Left cardiac atrium (tissue), 4 donors: ENCODE measurements at regions not wholly inside any gene's neighbourhood (a gene's known extent, or its start where the extent isn't known, plus 50 kb on each side); places are given as distances from the start of the nearest gene placed in this dataset.
A peak's percentile ranks its signal among the peaks of the same experiment; 100 is the strongest.
"Not testable (repeated sequence)": the region's sequence is repeated elsewhere in the genome, so short reads cannot be mapped to it uniquely, and the experiment has no call there.

Experiments
- ATAC-seq, 2 donors: fragments of 200-7000 bp; cut with Tn5 transposase; one replicate each; pipeline ENCODE4 v1.9.1; 2020; ENCODE audit warnings: mild to moderate bottlenecking in 2 of 2, moderate library complexity in 2 of 2
- DNase-seq: peaks from one replicate; pipeline ENCODE4 v3.0.0-alpha.2; 2020
- intact Hi-C, 2 donors: fragments of 100-400 bp; cut with DNase I; formaldehyde crosslinking; loops; one replicate each; pipeline versions ENCODE4 v1.14.1 to v1.15.1; 2022 to 2023
- donor health status: DM: no; HTN: yes; CAD: no.
- donor health status: DM: no; HTN: yes; CAD: no; lungs with severe emphysema.
- donor health status: DM: yes; HTN: yes; CAD: no.
- donor health status: Dilated cardiomyopathy.

GRCh38 chr10:33103863-33104379 is 145.9 kb upstream of the ITGB1 start:
- no peak for DNase-seq
- no peak for ATAC-seq
- intact Hi-C loops, result no loop called here

GRCh38 chr10:33102071-33102470 is 144.0 kb upstream of the ITGB1 start:
- DNase-seq (no peak), ATAC-seq (no peak)
- intact Hi-C loops, result no loop called here

GRCh38 chr10:33101392-33101787 is 143.4 kb upstream of the ITGB1 start:
- intact Hi-C loops, result no loop called here
- ATAC-seq (no peak), DNase-seq (no peak)

DNA sequence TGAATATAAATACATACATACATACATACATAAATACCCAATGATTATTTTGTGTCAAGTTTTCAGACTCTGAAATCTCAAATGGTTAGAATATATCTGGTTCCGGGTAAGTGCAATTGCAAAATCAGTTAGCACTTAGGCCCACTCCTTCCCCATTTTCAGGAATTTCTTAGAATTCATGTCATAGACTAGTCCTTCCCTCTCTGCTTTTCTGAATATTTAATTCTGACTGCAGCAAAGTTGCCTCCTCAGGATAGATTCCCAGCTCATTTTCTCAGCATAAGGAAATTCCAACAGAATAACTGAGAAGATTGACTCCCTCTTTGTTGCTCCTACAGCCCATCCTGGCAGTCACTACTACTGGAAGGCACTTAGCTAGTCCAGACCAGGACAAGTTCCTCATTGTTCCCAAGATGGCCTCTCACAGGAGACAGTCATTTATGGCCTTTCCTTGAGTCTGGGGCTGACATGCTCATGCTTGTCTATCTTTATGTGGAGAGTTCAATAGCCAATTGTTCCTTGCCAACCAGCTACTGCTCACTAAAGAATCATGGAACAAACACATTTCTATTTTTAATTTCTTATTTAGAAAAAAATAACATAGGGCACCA is 142.9 kb upstream of the ITGB1 start:
- intact Hi-C loops, result no loop called here
- ATAC-seq, result no peak
- no peak for DNase-seq

- intact Hi-C loops, result no loop called here
- ATAC-seq, result no peak
- DNase-seq, result no peak
These were observed 141.7 kb upstream of the ITGB1 start for GRCh38 chr10:33099748-33100147.

- DNase-seq (no peak), ATAC-seq (no peak)
- intact Hi-C loops, result no loop called here
These were observed 141.1 kb upstream of the ITGB1 start for GRCh38 chr10:33098951-33099663.

GRCh38 chr10:33095867-33096815 is 138.1 kb upstream of the ITGB1 start:
- ATAC-seq (no peak), DNase-seq (no peak)
- intact Hi-C loops, result no loop called here

DNA sequence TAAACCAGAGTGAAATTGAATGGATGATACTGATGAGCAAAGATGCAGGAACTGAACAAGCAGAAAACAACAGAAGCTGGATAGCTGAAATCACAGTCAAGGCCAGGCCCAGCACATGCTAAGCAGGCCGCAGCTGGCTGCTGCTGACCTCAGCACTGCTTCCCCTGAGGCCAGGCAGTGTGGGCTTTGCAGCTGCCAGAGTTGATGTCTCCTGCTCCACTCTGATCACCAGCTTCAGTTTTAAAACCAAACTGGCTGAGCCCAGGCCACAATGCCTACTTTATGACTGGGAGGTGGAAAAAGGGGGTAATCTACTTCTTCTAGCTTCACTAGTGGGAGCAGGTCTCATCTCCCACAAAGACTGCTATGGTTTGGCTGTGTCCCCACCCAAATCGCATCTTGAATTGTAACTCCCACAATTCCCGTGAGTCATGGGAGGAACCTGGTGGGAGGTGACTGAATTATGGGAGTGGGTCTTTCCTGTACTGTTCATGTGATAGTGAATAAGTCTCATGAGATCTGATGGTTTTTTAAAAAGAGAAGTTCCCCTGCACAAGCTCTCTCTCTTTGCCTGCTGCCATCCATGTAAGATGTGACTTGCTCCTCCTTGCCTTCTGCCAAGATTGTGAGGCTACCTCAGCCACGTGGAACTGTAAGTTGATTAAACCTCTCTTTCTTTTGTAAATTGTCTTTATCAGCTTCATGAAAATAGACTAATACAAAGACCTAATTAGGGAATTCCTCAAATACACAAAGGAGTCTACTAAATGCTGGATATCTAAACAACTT is 136.4 kb upstream of the ITGB1 start:
- intact Hi-C loops, result no loop called here
- ATAC-seq, result peak in 1 of 2 donors; percentile 77
- no peak for DNase-seq

DNA sequence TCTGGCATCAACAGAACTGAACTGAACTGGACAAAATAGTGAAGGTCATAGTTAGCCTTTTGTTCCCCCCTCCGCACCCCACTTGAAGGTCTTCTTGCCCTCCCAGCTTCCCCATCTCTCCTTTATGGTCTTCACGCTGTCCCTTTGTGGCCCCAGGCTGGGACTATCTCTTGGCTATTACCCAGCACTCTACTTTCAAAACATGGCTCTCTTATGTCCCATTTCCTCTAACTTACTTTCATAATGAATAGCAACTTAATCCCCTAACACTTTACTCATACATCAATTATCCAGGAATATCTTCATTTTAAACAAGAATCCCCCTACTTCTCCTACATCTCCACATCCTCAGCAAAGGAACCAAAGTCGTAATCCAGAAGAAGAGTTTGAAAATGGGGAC is 135.3 kb upstream of the ITGB1 start:
- DNase-seq, result no peak
- no peak for ATAC-seq
- intact Hi-C loops, result no loop called here

- no peak for ATAC-seq
- no peak for DNase-seq
- intact Hi-C loops, result no loop called here
These were observed 134.6 kb upstream of the ITGB1 start for GRCh38 chr10:33092596-33092995.

DNA sequence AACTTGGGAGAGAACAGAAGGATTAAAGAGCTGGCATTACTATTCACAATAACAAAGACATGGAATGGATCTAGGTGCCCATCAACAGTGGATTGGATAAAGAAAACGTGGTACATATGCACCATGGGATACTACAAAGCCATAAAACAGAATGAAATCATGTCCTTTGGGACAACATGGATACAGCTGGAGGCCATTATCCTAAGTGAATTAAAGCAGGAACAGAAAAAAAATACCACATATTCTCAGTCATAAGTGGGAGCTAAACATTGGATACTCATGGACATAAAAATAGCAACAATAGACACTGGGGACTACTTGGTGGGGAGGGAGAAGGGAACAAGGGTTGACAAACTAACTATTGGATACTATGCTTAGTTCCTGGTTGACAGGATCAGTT is 133.2 kb upstream of the ITGB1 start:
- DNase-seq, result no peak
- no peak for ATAC-seq
- intact Hi-C loops, result no loop called here

DNA sequence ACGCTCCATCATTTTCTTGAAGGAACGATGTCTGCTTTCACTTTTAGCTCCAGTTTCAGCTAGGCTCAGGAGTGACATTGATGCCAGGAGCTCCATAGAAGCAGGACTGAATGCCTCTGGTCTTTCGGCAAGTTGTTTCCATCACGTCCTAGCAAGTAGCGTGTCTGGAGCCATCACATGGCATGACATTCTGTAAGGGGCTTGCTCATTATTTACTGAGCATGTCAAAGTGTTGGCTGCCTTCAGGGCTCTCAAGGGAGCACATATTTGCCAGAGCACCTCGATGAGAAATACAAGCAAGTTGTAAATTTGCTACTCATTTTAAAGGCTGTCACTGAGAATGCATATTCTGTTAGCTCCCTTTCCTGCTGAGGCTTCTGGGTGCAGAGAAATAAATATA is 131.0 kb upstream of the ITGB1 start:
- intact Hi-C loops, result no loop called here
- no peak for ATAC-seq
- no peak for DNase-seq

DNA sequence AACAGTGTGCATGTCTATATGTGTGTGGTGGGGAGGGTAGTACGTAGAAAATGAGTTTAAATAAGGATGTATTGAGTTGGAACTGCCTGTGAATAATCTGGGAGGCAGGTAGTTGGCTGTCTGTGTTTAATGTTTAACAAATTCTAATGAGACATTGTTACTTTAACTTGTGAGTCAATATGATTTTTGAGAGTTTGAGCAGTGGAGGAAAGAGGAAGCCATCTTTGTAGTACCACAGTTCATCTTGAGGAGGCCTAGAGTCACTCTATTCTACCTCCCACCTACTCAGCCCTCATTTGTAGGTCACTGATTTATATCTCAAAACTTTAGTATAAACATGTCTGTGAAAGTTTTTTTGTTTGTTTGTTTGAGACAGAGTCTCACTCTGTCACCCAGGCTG is 129.9 kb upstream of the ITGB1 start:
- no peak for DNase-seq
- intact Hi-C loops, result no loop called here
- no peak for ATAC-seq

DNA sequence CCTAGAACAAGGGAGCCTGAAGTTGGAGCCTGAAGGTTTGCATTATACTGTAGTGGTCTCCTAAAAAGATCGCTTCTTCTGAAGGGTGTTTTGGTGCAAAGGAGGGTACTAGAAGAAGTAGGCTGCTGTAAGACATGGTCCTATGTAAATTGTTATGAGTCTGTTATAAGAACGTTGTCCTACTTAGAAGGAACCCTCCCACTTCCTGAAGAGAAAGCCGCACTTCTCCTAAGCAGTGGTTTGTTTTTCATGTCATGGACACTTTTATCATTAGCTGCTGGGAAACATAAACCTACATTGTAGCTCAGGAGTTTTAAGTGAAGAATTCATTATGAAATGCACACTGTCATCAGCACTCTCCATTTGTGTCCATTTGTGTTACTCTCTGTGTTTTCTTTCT is 129.1 kb upstream of the ITGB1 start:
- DNase-seq, result no peak
- intact Hi-C loops, result no loop called here
- no peak for ATAC-seq

- no peak for DNase-seq
- no peak for ATAC-seq
- intact Hi-C loops, result no loop called here
These were observed 128.1 kb upstream of the ITGB1 start for GRCh38 chr10:33086100-33086499.

- ATAC-seq, result peak in 1 of 2 donors; percentile 16
- intact Hi-C loops, result no loop called here
- no peak for DNase-seq
These were observed 127.3 kb upstream of the ITGB1 start for GRCh38 chr10:33085313-33085833.

GRCh38 chr10:33084453-33084852 is 126.4 kb upstream of the ITGB1 start:
- ATAC-seq, result no peak
- DNase-seq, result no peak
- intact Hi-C loops, result no loop called here

GRCh38 chr10:33082373-33082895 is 124.4 kb upstream of the ITGB1 start:
- DNase-seq (no peak), ATAC-seq (no peak)
- intact Hi-C loops, result no loop called here

GRCh38 chr10:33080467-33080866 is 122.4 kb upstream of the ITGB1 start:
- DNase-seq, intact Hi-C loops: not testable (repeated sequence)

More at GRCh38 chr10:33080467-33080866, 122.4 kb upstream of the ITGB1 start:
- not testable (repeated sequence) for ATAC-seq
